ENCODE measurements at regions not wholly inside any gene's neighbourhood (a gene's known extent, or its start where the extent isn't known, plus 50 kb on each side); places are given as distances from the start of the nearest gene placed in this dataset.

DNA sequence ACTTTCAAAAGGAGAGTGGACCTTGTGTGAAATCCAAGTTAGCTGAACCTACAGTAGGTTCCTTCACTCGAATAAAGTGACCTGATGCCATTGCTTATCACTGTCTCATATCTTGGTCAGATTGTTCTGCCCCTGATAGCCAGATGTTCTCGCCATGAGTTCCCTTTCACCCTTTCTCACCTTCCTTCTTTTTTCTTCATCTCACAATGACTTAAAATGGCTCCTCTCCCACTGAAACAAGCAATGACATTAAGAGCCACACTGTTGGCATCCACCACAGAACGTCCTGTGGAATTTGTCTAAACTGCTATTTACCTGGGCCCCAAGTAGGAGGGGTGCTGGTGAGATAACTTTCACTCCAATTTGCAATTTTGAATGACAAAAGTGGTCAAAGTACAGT, 227.6 kb upstream of the PPP1R2C start:
- TF ChIP-seq POLR2AphosphoS5 (IDR thresholded peaks at IDR 0.05; ENCODE audit: low read depth) (no peak), EZH2phosphoT487 (IDR thresholded peaks at IDR 0.05; ENCODE audit: unreplicated experiment) (no peak), JUNB (IDR thresholded peaks at IDR 0.05; ENCODE audit: unreplicated experiment) (no peak), CREB1 (CRISPR knock-in tag; IDR thresholded peaks at IDR 0.05; ENCODE audit: low read depth) (no peak), EZH2 (IDR thresholded peaks at IDR 0.05; ENCODE audit: low read depth, unreplicated experiment) (no peak), ZNF331 (CRISPR knock-in tag; IDR thresholded peaks at IDR 0.05; ENCODE audit: low read depth) (no peak), ZNF114 (CRISPR knock-in tag; IDR thresholded peaks at IDR 0.05) (no peak)
- TF ChIP-seq, protein P1, sequence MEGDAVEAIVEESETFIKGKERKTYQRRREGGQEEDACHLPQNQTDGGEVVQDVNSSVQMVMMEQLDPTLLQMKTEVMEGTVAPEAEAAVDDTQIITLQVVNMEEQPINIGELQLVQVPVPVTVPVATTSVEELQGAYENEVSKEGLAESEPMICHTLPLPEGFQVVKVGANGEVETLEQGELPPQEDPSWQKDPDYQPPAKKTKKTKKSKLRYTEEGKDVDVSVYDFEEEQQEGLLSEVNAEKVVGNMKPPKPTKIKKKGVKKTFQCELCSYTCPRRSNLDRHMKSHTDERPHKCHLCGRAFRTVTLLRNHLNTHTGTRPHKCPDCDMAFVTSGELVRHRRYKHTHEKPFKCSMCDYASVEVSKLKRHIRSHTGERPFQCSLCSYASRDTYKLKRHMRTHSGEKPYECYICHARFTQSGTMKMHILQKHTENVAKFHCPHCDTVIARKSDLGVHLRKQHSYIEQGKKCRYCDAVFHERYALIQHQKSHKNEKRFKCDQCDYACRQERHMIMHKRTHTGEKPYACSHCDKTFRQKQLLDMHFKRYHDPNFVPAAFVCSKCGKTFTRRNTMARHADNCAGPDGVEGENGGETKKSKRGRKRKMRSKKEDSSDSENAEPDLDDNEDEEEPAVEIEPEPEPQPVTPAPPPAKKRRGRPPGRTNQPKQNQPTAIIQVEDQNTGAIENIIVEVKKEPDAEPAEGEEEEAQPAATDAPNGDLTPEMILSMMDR (conservative IDR thresholded peaks at IDR 0.05; ENCODE audit: low read depth in 2 of 2): no peak
- TF ChIP-seq, protein P2, sequence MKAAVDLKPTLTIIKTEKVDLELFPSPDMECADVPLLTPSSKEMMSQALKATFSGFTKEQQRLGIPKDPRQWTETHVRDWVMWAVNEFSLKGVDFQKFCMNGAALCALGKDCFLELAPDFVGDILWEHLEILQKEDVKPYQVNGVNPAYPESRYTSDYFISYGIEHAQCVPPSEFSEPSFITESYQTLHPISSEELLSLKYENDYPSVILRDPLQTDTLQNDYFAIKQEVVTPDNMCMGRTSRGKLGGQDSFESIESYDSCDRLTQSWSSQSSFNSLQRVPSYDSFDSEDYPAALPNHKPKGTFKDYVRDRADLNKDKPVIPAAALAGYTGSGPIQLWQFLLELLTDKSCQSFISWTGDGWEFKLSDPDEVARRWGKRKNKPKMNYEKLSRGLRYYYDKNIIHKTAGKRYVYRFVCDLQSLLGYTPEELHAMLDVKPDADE (IDR thresholded peaks at IDR 0.05): no peak
- TF ChIP-seq, protein P3, sequence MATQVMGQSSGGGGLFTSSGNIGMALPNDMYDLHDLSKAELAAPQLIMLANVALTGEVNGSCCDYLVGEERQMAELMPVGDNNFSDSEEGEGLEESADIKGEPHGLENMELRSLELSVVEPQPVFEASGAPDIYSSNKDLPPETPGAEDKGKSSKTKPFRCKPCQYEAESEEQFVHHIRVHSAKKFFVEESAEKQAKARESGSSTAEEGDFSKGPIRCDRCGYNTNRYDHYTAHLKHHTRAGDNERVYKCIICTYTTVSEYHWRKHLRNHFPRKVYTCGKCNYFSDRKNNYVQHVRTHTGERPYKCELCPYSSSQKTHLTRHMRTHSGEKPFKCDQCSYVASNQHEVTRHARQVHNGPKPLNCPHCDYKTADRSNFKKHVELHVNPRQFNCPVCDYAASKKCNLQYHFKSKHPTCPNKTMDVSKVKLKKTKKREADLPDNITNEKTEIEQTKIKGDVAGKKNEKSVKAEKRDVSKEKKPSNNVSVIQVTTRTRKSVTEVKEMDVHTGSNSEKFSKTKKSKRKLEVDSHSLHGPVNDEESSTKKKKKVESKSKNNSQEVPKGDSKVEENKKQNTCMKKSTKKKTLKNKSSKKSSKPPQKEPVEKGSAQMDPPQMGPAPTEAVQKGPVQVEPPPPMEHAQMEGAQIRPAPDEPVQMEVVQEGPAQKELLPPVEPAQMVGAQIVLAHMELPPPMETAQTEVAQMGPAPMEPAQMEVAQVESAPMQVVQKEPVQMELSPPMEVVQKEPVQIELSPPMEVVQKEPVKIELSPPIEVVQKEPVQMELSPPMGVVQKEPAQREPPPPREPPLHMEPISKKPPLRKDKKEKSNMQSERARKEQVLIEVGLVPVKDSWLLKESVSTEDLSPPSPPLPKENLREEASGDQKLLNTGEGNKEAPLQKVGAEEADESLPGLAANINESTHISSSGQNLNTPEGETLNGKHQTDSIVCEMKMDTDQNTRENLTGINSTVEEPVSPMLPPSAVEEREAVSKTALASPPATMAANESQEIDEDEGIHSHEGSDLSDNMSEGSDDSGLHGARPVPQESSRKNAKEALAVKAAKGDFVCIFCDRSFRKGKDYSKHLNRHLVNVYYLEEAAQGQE (IDR thresholded peaks at IDR 0.05; ENCODE audit: unreplicated experiment): no peak

All from GM23338 (cell line).